D721Med (cell line): ENCODE measurements at regions not wholly inside any gene's neighbourhood (a gene's known extent, or its start where the extent isn't known, plus 50 kb on each side); places are given as distances from the start of the nearest gene placed in this dataset.

Experiments used
- DNase-seq: peaks from one replicate; pipeline ENCODE4 v3.0.0; 2011; ENCODE audit warnings: low spot score; ENCODE audit not compliant: insufficient read length
- FAIRE-seq: peaks from 2 replicates; lab custom pipeline; 2011; peaks lifted over from hg19 to GRCh38; lab: Jason Lieb, UNC
- TF ChIP-seq, protein P1 (sequence below): IDR thresholded peaks from 2 replicates; pipeline ENCODE4 v1.5.1; 2012; ENCODE audit warnings: mild to moderate bottlenecking, control low read depth; ENCODE audit not compliant: insufficient read depth; ENCODE audit errors: missing control alignments

DNA sequence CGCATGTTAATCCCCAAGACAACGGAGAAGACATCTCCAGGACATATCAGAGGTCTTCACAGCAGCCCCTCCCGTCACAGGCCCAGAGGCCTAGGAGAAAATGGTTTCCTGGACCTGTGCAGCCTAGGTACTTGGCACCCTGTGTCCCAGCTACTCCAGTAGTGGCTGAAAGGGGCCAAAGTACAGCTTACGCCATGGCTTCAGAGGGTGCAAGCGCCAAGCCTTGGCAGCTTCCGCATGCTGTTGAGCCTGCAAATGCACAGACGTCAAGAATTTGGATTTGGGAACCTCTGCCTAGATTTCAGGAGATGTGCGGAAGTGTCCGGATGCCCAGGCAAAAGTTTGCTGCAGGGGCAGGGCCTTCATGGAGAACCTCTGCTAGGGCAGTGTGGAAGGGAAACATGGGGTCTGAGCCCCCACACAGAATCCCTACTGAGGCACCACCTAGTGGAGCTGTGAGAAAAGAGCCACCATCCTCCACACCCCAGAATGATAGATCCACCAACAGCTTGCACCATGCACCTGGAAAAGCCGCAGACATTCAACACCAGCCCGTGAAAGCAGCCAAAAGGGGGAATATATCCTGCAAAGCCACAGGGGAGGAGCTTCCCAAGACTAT, 159.3 kb upstream of the COX10 start:
- FAIRE-seq (no peak), DNase-seq (no peak)
- TF ChIP-seq, protein P1, sequence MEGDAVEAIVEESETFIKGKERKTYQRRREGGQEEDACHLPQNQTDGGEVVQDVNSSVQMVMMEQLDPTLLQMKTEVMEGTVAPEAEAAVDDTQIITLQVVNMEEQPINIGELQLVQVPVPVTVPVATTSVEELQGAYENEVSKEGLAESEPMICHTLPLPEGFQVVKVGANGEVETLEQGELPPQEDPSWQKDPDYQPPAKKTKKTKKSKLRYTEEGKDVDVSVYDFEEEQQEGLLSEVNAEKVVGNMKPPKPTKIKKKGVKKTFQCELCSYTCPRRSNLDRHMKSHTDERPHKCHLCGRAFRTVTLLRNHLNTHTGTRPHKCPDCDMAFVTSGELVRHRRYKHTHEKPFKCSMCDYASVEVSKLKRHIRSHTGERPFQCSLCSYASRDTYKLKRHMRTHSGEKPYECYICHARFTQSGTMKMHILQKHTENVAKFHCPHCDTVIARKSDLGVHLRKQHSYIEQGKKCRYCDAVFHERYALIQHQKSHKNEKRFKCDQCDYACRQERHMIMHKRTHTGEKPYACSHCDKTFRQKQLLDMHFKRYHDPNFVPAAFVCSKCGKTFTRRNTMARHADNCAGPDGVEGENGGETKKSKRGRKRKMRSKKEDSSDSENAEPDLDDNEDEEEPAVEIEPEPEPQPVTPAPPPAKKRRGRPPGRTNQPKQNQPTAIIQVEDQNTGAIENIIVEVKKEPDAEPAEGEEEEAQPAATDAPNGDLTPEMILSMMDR: no peak

DNA sequence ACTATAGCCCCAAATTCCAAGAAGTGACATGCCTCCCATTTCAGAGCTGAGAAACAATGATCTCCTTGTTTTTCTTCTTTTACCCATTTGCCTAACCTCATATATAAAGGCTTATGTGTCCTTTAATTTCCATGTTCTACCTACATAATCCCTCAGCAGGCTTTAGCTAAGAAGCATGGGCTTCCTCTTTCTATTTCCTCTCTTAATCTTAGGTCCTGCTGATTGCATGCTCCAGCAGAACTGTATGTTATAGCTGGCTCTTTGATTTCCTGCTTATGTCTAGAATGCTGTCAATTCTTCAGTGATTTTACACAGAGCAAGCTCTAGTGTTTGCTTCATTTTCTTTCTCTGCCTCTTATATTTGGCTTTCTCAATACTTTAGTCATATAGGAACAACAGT, 151.7 kb upstream of the COX10 start:
- TF ChIP-seq, protein P1: no peak
- FAIRE-seq (no peak), DNase-seq (no peak)

DNA sequence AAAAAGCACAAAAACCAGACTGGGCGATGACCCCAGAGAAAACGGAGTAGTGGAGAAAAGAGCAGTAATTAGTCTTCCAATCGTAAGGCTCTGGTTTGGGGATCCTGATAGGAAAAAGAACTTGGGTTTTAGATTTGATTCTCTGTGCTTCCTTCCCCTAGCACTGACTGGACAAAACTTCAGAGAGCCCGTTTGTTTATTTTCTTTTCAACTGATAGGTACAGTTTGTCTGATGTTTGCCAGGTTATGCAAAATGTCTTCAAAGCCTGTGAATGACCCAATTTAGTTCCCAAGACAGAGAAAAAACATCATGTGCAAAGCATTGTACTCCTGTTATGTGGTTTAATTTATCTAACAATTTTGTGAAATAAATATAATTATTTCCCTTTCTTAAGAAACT, 151.1 kb upstream of the COX10 start:
- TF ChIP-seq, protein P1: no peak
- DNase-seq (no peak), FAIRE-seq (no peak)

- TF ChIP-seq, protein P1: no peak
- no peak for FAIRE-seq
- no peak for DNase-seq
These were observed 149.5 kb upstream of the COX10 start for GRCh38 chr17:13919818-13920217.

- TF ChIP-seq, protein P1: no peak
- FAIRE-seq: no peak
These were observed 148.9 kb upstream of the COX10 start for GRCh38 chr17:13920413-13920812.

DNA sequence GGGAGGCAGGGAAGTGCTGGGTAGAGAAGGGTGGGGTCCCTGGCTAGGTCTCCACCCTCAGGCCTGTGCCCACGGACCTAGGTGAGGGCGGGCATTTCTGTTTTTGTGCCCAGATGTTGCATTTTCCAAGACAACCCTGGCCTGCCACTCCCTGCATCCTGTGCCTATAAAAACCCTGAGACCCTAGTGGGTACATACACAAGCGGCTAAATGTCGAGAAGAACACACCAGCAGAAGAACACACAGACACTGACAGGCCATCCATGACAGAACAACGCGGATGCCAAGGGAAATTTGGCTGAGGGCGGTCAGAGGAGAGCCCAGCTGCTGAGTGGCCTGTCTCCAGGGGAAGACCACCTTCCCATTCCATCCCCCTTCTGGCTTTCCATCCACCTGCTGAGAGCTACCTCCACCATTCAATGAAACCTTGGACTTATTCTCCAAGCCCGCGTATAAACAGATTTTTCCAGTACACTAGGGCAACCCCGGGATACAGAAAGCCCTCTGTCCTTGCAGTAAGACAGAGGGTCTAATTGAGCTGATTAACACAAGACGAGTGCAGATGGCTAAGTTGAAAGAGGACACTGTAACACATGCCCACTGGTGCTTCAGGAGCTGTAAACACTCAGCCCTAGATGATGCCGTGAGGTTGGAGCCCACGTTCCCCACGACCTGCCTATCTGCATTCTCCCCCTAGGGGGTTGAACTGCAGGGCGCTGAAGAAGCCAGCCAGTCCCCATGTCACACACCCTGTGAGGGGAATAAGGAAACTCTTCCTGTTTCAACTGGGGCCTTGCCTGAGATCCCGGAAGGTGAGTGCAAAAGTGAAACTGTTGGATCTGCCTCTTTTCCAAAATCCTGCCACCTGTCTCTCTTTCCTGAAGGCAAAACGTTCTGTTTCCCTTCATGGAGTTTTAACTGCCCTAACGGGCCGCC, 147.2 kb upstream of the COX10 start:
- FAIRE-seq (no peak), DNase-seq (no peak)
- TF ChIP-seq, protein P1: no peak

More at GRCh38 chr17:13920413-13920812, 148.9 kb upstream of the COX10 start:
- DNase-seq: no peak
